ENCODE measurements at regions not wholly inside any gene's neighbourhood (a gene's known extent, or its start where the extent isn't known, plus 50 kb on each side); places are given as distances from the start of the nearest gene placed in this dataset.

- DNase-seq (ENCODE audit: low spot score): no peak
Observed at GRCh38 chr6:92635553-92636153, 783.7 kb downstream of the EPHA7 start.

- no peak for DNase-seq (ENCODE audit: low spot score)
Observed at GRCh38 chr6:92634561-92634960, 784.8 kb downstream of the EPHA7 start.

GRCh38 chr6:92623431-92623830, 795.9 kb downstream of the EPHA7 start:
- DNase-seq (ENCODE audit: low spot score): no peak

- no peak for DNase-seq (ENCODE audit: low spot score)
Observed at GRCh38 chr6:92617721-92618120, 801.6 kb downstream of the EPHA7 start.

GRCh38 chr6:92608751-92609150, 810.6 kb downstream of the EPHA7 start:
- no peak for DNase-seq (ENCODE audit: low spot score)

GRCh38 chr6:92593201-92593600, 826.2 kb downstream of the EPHA7 start:
- DNase-seq (ENCODE audit: low spot score): no peak

GRCh38 chr6:92589996-92590395, 829.4 kb downstream of the EPHA7 start:
- no peak for DNase-seq (ENCODE audit: low spot score)

- DNase-seq (ENCODE audit: low spot score): no peak
Observed at GRCh38 chr6:92588148-92588547, 831.2 kb downstream of the EPHA7 start.

- no peak for DNase-seq (ENCODE audit: low spot score)
Observed at GRCh38 chr6:92587525-92587924, 831.8 kb downstream of the EPHA7 start.

- DNase-seq (ENCODE audit: low spot score): no peak
Observed at GRCh38 chr6:92586236-92586977, 833.0 kb downstream of the EPHA7 start.

GRCh38 chr6:92582211-92582610, 837.1 kb downstream of the EPHA7 start:
- no peak for DNase-seq (ENCODE audit: low spot score)

GRCh38 chr6:92577077-92577719, 842.2 kb downstream of the EPHA7 start:
- no peak for DNase-seq (ENCODE audit: low spot score)

- no peak for DNase-seq (ENCODE audit: low spot score)
Observed at GRCh38 chr6:92568541-92568940, 850.8 kb downstream of the EPHA7 start.

GRCh38 chr6:92566632-92567031, 852.7 kb downstream of the EPHA7 start:
- DNase-seq (ENCODE audit: low spot score): no peak

GRCh38 chr6:92564376-92564775, 855.0 kb downstream of the EPHA7 start:
- DNase-seq (ENCODE audit: low spot score): no peak

- DNase-seq (ENCODE audit: low spot score): peak; percentile 74
Observed at GRCh38 chr6:92559611-92560010, 859.7 kb downstream of the EPHA7 start.

- peak; percentile 34 for DNase-seq (ENCODE audit: low spot score)
Observed at GRCh38 chr6:92559003-92559402, 860.4 kb downstream of the EPHA7 start.

- no peak for DNase-seq (ENCODE audit: low spot score)
Observed at GRCh38 chr6:92550501-92550900, 868.9 kb downstream of the EPHA7 start.

- DNase-seq (ENCODE audit: low spot score): no peak
Observed at GRCh38 chr6:92545861-92546260, 873.5 kb downstream of the EPHA7 start.

- no peak for DNase-seq (ENCODE audit: low spot score)
Observed at GRCh38 chr6:92541448-92542060, 877.8 kb downstream of the EPHA7 start.

GRCh38 chr6:92538926-92539325, 880.4 kb downstream of the EPHA7 start:
- DNase-seq (ENCODE audit: low spot score): no peak

- DNase-seq (ENCODE audit: low spot score): no peak
Observed at GRCh38 chr6:92538275-92538674, 881.1 kb downstream of the EPHA7 start.

GRCh38 chr6:92534109-92534508, 885.2 kb downstream of the EPHA7 start:
- DNase-seq (ENCODE audit: low spot score): no peak

Measured in NAMALWA (cell line).